WTC11 (cell line): ENCODE measurements at regions not wholly inside any gene's neighbourhood (a gene's known extent, or its start where the extent isn't known, plus 50 kb on each side); places are given as distances from the start of the nearest gene placed in this dataset.

ENCODE experiments used
- CBFB ChIP-seq: sonication (generic); formaldehyde crosslinking; IDR thresholded peaks from 2 replicates; pipeline ENCODE4 v1.8.1; 2022; ENCODE audit warnings: mild to moderate bottlenecking, low read depth, missing genetic modification reagents
- CREB1 ChIP-seq: sonication (generic); formaldehyde crosslinking; IDR thresholded peaks from 2 replicates; pipeline ENCODE4 v1.8.0; 2023; ENCODE audit warnings: mild to moderate bottlenecking, missing genetic modification reagents
- CREM ChIP-seq: sonication (generic); formaldehyde crosslinking; IDR thresholded peaks from 2 replicates; pipeline ENCODE4 v1.8.1; 2022; ENCODE audit warnings: mild to moderate bottlenecking, missing genetic modification reagents, moderate library complexity
- FOXJ3 ChIP-seq: sonication (generic); formaldehyde crosslinking; IDR thresholded peaks from 2 replicates; pipeline ENCODE4 v1.9.0; 2021; ENCODE audit warnings: missing genetic modification reagents, mild to moderate bottlenecking, borderline replicate concordance
- KAT7 ChIP-seq: sonication (generic); formaldehyde crosslinking; IDR thresholded peaks from 2 replicates; pipeline ENCODE4 v1.8.1; 2023; ENCODE audit warnings: missing genetic modification reagents, mild to moderate bottlenecking, borderline replicate concordance
- MYBL2 ChIP-seq: sonication (generic); formaldehyde crosslinking; IDR thresholded peaks from 2 replicates; pipeline ENCODE4 v1.8.1; 2023; ENCODE audit warnings: mild to moderate bottlenecking, moderate library complexity, missing genetic modification reagents
- SP1 ChIP-seq: sonication (generic); formaldehyde crosslinking; conservative IDR thresholded peaks from 2 replicates; pipeline ENCODE4 v1.8.1; 2022; ENCODE audit warnings: missing genetic modification reagents
- TP53 ChIP-seq: sonication (generic); formaldehyde crosslinking; IDR thresholded peaks from 2 replicates; pipeline ENCODE4 v1.8.1; 2023; ENCODE audit warnings: mild to moderate bottlenecking, missing genetic modification reagents
- ZBTB21 ChIP-seq: sonication (generic); formaldehyde crosslinking; IDR thresholded peaks from 2 replicates; pipeline ENCODE4 v1.8.1; 2023; ENCODE audit warnings: mild to moderate bottlenecking, missing genetic modification reagents, borderline replicate concordance
- TF ChIP-seq, protein P1 (sequence below): sonication (generic); formaldehyde crosslinking; IDR thresholded peaks from 2 replicates; pipeline ENCODE4 v1.8.0; 2022; ENCODE audit warnings: mild to moderate bottlenecking, missing genetic modification reagents
- TF ChIP-seq, protein P2 (sequence below): fragments of 200-600 bp; IDR thresholded peaks from 2 replicates; pipeline ENCODE4 v1.8.0; 2022; ENCODE audit warnings: antibody characterized with exemption
- TF ChIP-seq, protein P3 (sequence below): sonication (generic); formaldehyde crosslinking; IDR thresholded peaks from 2 replicates; pipeline ENCODE4 v1.8.0; 2023; ENCODE audit warnings: missing genetic modification reagents, mild to moderate bottlenecking, borderline replicate concordance
- TF ChIP-seq, protein P4 (sequence below): sonication (generic); formaldehyde crosslinking; IDR thresholded peaks from 2 replicates; pipeline ENCODE4 v1.8.1; 2023; ENCODE audit warnings: mild to moderate bottlenecking, missing genetic modification reagents, borderline replicate concordance

DNA sequence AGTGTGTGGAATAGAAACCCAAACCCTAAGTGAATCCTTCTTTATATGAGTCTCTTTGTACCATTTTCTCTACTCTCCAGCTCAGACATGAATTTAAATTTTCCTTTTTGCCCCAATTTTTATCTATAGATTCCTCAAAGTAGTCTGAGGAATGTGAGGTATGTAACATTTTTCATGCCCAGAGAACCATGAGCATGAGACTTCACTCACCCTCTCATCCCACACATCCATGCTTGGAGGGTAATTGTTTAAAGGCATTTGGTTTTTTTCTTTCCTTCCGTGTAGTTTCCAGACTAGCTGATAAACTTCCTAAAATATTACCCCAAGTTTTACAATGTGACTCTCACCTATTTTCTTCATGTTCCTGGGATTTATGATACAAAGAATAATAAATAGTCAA, 2056.8 kb upstream of the CELF4 start:
- TF ChIP-seq, protein P1, sequence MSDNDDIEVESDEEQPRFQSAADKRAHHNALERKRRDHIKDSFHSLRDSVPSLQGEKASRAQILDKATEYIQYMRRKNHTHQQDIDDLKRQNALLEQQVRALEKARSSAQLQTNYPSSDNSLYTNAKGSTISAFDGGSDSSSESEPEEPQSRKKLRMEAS (CRISPR knock-in tag), result no peak
- TF ChIP-seq, protein P2, sequence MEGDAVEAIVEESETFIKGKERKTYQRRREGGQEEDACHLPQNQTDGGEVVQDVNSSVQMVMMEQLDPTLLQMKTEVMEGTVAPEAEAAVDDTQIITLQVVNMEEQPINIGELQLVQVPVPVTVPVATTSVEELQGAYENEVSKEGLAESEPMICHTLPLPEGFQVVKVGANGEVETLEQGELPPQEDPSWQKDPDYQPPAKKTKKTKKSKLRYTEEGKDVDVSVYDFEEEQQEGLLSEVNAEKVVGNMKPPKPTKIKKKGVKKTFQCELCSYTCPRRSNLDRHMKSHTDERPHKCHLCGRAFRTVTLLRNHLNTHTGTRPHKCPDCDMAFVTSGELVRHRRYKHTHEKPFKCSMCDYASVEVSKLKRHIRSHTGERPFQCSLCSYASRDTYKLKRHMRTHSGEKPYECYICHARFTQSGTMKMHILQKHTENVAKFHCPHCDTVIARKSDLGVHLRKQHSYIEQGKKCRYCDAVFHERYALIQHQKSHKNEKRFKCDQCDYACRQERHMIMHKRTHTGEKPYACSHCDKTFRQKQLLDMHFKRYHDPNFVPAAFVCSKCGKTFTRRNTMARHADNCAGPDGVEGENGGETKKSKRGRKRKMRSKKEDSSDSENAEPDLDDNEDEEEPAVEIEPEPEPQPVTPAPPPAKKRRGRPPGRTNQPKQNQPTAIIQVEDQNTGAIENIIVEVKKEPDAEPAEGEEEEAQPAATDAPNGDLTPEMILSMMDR, result no peak
- TF ChIP-seq CBFB (no peak), FOXJ3 (no peak), CREM (no peak), CREB1 (CRISPR knock-in tag) (no peak), SP1 (CRISPR knock-in tag) (no peak), KAT7 (CRISPR knock-in tag) (no peak), ZBTB21 (CRISPR knock-in tag) (no peak), MYBL2 (CRISPR knock-in tag) (no peak), TP53 (CRISPR knock-in tag) (no peak)
- TF ChIP-seq, protein P3, sequence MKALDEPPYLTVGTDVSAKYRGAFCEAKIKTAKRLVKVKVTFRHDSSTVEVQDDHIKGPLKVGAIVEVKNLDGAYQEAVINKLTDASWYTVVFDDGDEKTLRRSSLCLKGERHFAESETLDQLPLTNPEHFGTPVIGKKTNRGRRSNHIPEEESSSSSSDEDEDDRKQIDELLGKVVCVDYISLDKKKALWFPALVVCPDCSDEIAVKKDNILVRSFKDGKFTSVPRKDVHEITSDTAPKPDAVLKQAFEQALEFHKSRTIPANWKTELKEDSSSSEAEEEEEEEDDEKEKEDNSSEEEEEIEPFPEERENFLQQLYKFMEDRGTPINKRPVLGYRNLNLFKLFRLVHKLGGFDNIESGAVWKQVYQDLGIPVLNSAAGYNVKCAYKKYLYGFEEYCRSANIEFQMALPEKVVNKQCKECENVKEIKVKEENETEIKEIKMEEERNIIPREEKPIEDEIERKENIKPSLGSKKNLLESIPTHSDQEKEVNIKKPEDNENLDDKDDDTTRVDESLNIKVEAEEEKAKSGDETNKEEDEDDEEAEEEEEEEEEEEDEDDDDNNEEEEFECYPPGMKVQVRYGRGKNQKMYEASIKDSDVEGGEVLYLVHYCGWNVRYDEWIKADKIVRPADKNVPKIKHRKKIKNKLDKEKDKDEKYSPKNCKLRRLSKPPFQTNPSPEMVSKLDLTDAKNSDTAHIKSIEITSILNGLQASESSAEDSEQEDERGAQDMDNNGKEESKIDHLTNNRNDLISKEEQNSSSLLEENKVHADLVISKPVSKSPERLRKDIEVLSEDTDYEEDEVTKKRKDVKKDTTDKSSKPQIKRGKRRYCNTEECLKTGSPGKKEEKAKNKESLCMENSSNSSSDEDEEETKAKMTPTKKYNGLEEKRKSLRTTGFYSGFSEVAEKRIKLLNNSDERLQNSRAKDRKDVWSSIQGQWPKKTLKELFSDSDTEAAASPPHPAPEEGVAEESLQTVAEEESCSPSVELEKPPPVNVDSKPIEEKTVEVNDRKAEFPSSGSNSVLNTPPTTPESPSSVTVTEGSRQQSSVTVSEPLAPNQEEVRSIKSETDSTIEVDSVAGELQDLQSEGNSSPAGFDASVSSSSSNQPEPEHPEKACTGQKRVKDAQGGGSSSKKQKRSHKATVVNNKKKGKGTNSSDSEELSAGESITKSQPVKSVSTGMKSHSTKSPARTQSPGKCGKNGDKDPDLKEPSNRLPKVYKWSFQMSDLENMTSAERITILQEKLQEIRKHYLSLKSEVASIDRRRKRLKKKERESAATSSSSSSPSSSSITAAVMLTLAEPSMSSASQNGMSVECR, result no peak
- TF ChIP-seq, protein P4, sequence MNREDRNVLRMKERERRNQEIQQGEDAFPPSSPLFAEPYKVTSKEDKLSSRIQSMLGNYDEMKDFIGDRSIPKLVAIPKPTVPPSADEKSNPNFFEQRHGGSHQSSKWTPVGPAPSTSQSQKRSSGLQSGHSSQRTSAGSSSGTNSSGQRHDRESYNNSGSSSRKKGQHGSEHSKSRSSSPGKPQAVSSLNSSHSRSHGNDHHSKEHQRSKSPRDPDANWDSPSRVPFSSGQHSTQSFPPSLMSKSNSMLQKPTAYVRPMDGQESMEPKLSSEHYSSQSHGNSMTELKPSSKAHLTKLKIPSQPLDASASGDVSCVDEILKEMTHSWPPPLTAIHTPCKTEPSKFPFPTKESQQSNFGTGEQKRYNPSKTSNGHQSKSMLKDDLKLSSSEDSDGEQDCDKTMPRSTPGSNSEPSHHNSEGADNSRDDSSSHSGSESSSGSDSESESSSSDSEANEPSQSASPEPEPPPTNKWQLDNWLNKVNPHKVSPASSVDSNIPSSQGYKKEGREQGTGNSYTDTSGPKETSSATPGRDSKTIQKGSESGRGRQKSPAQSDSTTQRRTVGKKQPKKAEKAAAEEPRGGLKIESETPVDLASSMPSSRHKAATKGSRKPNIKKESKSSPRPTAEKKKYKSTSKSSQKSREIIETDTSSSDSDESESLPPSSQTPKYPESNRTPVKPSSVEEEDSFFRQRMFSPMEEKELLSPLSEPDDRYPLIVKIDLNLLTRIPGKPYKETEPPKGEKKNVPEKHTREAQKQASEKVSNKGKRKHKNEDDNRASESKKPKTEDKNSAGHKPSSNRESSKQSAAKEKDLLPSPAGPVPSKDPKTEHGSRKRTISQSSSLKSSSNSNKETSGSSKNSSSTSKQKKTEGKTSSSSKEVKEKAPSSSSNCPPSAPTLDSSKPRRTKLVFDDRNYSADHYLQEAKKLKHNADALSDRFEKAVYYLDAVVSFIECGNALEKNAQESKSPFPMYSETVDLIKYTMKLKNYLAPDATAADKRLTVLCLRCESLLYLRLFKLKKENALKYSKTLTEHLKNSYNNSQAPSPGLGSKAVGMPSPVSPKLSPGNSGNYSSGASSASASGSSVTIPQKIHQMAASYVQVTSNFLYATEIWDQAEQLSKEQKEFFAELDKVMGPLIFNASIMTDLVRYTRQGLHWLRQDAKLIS (CRISPR knock-in tag), result no peak
